NCI-H774 (cell line): ENCODE measurements at regions not wholly inside any gene's neighbourhood (a gene's known extent, or its start where the extent isn't known, plus 50 kb on each side); places are given as distances from the start of the nearest gene placed in this dataset.

ENCODE experiments used
- DNase-seq: peaks from one replicate; lab custom pipeline; 2025; lab: John Stamatoyannopoulos, UW

DNA sequence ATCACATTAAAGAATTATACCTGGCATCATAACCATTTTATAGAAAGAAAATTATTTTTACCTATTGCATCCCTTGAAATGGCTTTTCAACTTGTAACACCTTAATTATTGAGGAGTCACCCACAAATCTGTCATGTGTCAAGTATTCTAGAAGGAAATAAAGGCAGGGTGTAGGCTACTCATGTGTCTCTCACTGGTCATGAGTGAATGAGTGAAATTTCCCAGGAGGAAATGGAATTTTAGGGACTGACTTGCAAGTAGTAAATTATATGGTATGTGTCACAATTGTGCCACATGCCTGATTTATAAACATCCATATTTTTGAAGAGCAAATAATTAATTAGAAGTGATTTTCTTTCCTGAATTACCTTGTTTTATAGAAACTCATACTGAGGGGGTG lies 310.5 kb upstream of the ADAMTS9 start:
- no peak for DNase-seq

DNA sequence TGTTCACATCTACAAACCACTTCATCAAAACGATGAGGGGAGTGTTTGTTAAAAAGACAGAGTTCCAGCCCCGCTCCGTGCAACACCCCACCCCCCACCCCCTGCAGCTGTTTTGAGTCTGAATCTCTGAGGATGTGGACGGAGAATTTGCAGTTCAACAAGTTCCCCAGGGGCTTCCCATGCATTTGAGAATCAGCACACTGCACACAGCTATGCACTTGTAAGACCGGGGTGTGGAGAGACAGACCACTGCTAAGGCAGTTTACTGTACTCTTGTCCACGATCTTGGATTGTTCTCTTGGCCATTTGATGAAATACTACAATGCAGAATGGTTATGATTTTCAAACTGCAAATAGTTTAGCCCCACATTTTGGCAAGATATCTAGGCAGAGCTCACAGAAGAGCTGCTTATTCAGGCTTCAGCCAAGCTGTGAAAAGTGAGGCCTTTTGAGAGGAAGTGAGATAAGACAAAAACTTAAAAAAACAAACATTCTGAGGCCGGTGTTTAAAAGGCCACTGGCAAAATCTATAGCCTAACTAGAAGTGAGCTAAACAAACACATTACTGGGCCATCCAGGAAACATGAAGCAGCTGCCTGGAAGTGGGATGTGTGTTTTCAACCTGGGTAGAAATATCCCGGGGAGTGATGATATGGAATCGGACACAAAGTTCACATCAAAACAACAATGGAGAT lies 308.2 kb upstream of the ADAMTS9 start:
- no peak for DNase-seq

DNA sequence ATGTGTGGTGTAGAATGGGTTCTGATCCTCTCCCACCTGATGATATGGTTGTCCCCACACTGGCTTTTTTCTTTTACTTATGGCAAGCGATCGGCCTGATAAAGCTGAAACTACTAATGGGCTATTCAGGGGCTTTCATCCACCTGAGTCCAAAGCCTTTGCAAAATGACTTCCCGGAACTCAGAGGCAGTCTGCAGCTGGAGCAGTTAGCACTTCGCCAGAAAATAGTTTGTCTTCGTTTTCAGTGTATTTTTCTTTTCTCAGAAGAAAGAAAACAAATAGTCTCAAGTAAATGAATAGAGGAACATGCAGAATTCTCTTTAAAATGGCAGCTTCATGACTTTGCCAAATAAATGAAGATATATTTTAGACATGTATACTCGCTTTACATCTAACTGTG lies 306.0 kb upstream of the ADAMTS9 start:
- no peak for DNase-seq

DNA sequence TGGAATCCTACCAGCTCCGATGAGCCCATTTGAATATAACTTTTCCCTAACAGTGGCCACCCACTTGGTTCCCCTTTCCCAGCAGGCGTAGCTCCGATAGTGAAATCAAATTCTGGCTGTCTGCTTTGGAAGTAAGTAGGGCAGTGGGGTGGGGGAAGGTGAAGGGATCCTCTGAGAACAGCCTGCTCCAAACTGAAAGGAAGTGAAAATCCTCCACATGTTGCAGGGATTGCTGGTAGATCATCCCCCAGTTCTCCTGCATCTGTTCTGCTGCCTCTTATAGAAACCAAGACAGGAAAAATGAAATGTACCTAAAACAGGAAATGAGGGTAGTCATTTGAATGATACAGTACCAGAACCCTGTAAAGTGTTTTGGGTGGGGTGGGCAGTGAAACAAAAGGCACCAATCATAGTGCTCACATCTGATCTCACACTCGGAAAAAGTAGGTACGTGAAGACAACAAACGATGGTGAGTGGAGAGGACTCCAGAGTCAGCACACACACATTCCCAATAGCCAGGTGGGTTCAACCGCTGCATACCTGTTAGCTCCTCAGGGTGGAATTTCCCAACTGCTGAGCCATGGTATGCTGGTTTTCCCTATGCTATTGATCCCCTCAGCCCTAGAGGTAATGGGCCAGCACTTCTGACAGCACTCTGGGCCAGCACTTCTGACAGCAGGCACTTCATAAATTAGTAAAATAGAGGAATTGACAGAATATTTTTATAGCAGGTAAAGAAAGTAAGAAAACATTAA lies 304.9 kb upstream of the ADAMTS9 start:
- DNase-seq: no peak

DNA sequence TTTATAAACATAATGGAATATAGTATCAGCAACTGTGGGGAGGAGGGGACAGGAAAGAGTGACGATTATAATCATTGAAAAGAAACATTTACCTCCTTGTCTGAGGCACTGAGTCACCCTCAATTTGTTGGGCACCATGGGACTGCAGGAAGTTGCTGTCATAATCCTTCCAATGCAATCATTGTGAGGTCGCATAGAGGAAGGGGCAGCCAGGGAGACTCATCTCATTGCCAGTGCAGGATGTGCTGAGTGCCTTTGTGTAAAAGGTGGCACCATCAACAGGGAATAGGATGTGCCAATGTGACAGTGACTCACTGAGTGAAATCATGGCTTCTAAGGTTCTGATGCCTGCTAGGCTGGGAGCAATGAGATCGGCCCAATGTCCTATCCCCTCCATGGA lies 300.4 kb upstream of the ADAMTS9 start:
- no peak for DNase-seq

DNA sequence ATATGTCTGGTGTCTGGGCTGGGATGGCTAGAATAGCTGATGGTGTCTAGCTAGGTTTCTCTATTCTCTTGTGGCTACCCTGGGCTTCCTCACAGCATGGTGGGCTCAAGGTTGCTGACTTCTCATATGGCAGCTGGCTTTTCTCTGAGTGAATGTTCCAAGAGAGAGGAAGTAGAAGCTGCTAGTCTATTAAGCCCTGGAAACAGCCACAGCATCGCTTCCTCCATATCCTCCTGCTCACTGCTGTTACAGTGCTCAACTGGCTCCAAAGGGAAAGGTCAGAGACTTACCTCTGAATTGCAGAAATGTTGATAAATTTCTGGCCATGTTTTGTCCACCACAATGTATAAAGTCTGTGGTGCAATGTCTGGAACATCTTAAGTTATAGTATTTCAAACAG lies 299.9 kb upstream of the ADAMTS9 start:
- DNase-seq: no peak

- DNase-seq: no peak
Observed at GRCh38 chr3:64985072-64985471, 297.3 kb upstream of the ADAMTS9 start.

DNA sequence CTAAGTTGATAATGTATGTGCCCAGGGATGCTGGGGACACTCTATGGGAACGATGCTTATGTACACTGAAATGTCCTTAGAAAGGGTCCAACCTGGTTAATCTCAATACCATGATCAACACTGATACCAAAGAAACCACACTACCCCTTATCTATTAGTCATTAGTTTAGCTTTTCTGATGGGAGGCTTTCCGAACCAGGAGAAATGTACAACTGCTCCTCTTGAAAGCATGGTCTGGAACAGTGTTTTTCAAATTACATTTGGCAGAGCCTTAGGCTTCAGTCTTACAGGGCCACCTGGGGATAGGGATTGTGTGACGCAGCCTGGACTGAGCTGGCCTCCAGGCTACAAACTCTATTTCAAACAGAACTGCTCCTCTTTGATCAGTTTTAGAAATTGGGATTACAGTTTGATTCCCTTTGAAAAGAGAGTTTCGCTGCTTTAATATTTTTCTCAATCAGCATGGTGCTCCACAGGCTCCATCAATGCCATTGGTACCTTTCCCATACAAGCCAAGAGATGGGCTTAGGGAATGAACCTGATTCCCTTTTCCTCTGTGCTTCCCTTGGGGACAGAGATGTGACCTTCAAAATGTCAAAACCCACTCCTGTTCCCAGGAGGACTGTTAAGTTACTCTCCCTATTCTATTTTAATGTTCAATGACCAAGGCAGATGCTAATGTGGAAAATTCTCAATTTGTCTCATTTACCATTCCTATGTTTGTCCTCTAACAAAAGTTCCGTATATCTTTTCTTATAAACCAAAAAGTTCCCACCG lies 296.0 kb upstream of the ADAMTS9 start:
- no peak for DNase-seq

GRCh38 chr3:64977308-64978100 lies 289.7 kb upstream of the ADAMTS9 start:
- no peak for DNase-seq

DNA sequence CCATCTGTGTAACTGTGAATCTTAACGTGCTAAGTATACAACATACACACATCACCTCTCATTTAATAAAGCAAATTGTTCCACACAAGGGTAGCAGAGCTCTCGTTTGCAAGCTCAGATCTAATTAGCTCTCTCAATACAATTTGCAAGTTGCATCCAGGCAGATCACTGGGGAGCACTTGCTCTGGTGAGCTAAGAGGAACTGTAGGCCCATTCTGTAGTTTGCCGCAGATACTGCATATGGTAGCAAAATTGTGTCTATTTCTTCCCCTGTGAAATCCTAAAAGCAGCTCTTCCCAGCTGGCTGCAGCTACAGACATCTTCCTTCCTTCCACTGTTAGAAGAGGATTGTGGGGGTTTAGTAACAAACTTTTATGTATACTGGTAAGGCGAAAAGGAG lies 288.7 kb upstream of the ADAMTS9 start:
- DNase-seq: no peak

DNA sequence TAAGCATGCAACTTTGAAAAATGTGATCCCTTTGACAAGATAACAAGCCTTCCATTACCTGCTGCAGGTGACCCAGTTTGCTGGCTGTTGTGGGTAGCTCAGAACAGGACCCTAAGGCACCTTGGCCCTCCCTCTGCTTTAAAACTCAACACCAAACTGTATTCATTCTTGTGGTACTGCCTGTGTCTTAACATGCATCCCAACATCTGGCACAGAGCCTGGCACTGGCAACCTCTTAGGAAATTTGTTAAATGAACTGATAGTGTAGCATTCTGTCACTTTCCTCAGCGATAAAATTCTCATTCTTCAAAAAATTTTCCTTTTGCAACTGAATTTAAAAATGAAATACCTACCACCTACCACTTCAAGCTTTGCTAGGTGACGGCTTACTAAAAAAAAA lies 287.3 kb upstream of the ADAMTS9 start:
- no peak for DNase-seq

DNA sequence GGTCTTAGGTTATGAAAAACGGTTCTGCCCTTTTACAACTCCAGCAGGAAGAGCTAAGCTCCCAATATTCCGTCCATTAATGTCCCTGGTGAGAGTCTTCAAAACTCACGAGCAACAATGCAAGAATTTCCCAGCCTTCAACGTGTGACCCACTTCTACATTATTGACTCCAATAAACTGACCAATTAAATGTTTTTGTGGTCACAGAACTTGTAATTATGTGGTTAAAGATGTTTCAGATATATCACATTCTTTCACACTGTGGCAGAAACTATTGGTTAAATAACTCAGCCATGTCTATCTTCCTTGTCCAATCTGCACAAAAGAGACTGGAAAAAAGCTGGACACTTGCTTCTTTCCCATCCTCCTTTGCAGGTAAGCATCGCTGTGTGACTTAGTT lies 286.6 kb upstream of the ADAMTS9 start:
- no peak for DNase-seq

GRCh38 chr3:64972793-64973192 lies 285.0 kb upstream of the ADAMTS9 start:
- DNase-seq: no peak

DNA sequence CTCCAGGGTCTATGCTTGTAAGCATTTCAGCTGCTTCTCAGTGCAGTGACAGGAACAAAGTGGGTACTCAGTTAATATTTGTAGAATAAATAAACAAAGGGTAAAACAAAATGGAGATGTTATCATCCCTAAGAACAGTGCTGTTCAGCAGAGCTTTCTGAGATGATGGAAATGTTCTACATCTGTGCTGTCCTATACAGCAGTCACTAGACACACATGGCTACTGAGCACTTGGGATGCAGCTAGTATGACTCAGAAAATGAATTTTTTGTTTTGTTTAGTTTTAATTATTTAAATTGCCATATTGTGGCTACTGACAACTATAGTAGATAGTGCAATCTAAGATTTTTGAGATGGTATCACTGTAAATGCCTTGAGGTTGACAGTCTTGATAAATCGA lies 283.8 kb upstream of the ADAMTS9 start:
- no peak for DNase-seq

GRCh38 chr3:64970634-64971033 lies 282.8 kb upstream of the ADAMTS9 start:
- no peak for DNase-seq

DNA sequence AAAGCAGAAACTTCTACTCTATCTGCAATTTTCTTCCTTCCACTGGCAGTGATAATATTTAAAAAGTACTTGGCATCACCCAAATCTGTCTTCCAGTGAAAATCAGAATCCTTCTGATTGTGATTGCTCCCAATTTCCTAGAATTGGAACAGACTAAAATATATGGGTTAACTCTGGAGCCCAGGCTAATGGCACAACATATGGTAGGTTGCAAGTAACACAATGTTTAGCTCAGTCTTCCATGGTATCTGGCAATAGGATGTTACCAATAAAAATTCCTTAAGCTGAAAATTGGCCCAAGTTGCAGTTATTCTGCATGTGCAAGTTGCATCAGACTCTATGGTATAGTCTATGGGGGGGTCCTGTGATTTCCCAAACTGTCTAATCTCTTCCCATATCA lies 273.5 kb upstream of the ADAMTS9 start:
- no peak for DNase-seq

DNA sequence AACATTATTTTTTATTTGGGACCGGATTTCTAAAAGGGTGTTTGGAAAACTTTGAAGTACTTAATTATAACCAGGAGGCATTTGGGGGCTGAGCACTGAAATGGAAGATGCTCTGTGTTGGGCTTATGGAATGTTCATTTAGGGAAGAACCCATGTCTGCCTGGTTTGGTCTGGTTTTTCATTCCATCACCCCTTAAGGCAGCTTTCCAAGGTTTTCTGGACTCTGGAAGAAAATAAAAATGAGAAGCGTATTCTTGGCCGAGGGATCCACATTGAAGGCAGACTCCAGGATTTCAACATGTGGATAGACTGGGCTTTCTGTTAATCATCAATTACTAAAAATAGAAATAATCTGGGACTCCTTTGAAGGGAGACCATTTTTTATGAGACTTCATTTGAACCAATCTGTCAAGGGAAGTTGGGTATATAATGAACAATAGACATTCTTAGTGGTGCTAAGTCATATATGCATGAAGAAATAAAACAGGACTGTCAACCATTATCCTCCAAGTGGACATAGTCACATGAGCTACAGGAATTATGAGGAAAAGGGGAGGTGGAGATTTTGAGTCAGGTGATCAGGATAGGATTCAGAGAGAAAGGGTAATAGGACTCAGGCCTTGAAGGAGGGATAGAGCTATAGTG lies 270.5 kb upstream of the ADAMTS9 start:
- no peak for DNase-seq

DNA sequence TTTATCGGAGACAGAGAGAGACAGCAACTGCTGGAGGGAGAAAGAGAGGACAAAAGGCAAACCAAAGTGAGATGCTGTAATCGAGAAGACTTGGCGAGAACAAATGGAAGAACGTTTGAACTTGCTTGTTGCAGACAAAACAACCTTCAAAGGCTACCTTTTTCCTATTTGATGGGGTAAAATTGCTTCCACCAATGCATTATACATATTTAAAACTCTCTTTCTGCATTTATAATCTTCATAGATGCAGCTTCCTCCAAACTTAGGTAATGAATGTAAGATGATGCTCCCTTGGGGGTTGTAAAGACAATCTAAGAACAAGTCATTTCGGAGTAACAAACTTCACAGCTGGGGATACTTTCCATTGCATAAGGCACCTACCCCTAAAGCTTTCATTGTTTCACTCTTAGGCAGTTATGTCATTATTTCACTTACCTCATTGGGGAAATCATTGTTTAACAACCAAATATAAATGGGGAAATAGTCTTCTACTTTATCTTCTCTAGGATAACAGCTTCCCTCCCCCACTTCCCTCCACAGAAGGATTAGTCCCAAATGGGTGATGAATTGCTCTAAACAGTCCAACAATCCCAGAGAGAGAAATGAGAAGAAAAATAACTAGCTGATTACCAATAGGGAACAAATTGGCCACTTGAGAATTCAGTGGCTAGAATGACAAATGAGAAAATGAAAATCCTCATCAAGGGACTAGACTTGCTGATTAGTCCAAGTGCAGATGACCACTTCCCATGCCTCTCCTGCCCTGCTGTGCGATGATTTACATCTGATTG lies 269.8 kb upstream of the ADAMTS9 start:
- no peak for DNase-seq

DNA sequence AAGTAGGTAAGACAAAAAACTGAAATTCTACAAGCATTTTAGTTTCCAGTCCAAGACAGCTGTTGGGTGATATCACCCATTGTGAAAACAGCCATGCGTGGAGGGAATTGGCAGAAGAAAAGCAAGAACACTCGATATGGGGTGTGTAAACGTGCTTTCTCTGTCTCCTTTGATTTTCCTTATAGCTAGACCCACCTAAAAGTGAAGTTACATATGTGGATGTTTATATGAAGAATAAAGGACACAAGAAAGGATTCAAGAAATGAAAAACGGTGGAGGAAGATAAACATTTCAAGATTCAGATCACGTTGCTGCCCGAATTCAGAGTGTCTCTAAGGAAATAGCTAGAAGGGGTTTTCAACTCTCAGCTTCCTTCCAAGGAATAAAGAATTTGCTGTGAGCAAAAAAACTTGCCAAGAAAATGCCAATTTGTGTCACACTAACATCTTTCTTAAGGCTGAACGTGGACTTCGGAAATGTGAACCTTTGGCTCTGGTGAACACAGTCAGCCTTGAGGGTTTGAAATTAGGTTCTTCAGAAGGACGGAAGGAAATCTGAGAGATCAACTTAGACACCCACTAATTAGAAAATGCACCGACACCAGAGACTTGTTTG lies 269.0 kb upstream of the ADAMTS9 start:
- DNase-seq: no peak

GRCh38 chr3:64954995-64955636 lies 267.3 kb upstream of the ADAMTS9 start:
- DNase-seq: no peak
